Right cardiac atrium (tissue), 5 donors: ENCODE measurements at regions not wholly inside any gene's neighbourhood (a gene's known extent, or its start where the extent isn't known, plus 50 kb on each side); places are given as distances from the start of the nearest gene placed in this dataset.
A peak's percentile ranks its signal among the peaks of the same experiment; 100 is the strongest.

Experiments
- ATAC-seq, 2 donors: fragments of 200-7000 bp; cut with Tn5 transposase; one replicate each; pipeline versions ENCODE4 v1.8.0 to v1.9.1; 2020; ENCODE audit warnings: moderate library complexity in 2 of 2, mild to moderate bottlenecking in 1 of 2
- DNase-seq, 3 donors: peaks; one replicate each; pipeline ENCODE4 v3.0.0-alpha.2; 2020
- H3K27ac ChIP-seq: one replicate; pipeline ENCODE4 v1.5.1; 2013; ENCODE audit warnings: mild to moderate bottlenecking, low read length, control low read depth, moderate library complexity
- H3K27me3 ChIP-seq: one replicate; pipeline ENCODE4 v1.6.1; 2013; ENCODE audit not compliant: control insufficient read depth, insufficient read depth
- H3K4me1 ChIP-seq: one replicate; pipeline ENCODE4 v1.6.1; 2013; ENCODE audit warnings: low read length; ENCODE audit not compliant: control insufficient read depth, insufficient read depth
- H3K4me3 ChIP-seq: one replicate; pipeline ENCODE4 v1.5.1; 2013; ENCODE audit warnings: low read length, control low read depth
- H3K9me3 ChIP-seq: one replicate; pipeline ENCODE4 v1.6.1; 2013; ENCODE audit warnings: low read length; ENCODE audit not compliant: control insufficient read depth
- WGBS: extraction: QIAGEN DNeasy Blood & Tissue Kit; methylation state at CpG from one replicate; pipeline ENCODE4 v1.1.7; 2013; 5-methylcytosine and 5-hydroxymethylcytosine counted together
- intact Hi-C, 4 donors: fragments of 100-400 bp; cut with DNase I; formaldehyde crosslinking; loops; one replicate each; pipeline versions ENCODE4 v1.11.0 to v1.14.0; 2022 to 2023
- donor health status: healthy with polysubstance abuse.
- donor health status: DM: no; HTN: yes; CAD: no.
- donor health status: DM: no; HTN: no; CAD: no.
- donor health status: DM: no; HTN: yes; CAD: no; lungs with severe emphysema.
- donor health status: DM: yes; HTN: yes; CAD: no.

- no peaks in the 10 kb centered on the region for H3K27me3 ChIP-seq
- H3K4me1 ChIP-seq: no peaks in the 10 kb centered on the region
- 83% methylated on average over 4 of the region's 4 CpGs for WGBS
- intact Hi-C loops: no loop called here
- DNase-seq: no peak
- no peaks in the 10 kb centered on the region for H3K9me3 ChIP-seq
- H3K4me3 ChIP-seq: no peak overlapping the region
- no peak overlapping the region for H3K27ac ChIP-seq
- ATAC-seq: no peak
Measured at GRCh38 chr2:217338306-217338916, 478.5 kb upstream of the TNP1 start.

GRCh38 chr2:217337771-217338170 is 477.9 kb upstream of the TNP1 start:
- WGBS: 97% methylated on average over 3 of the region's 3 CpGs
- intact Hi-C loops: no loop called here
- ATAC-seq: no peak
- no peak for DNase-seq
- Histone ChIP-seq H3K27ac (no peak overlapping the region), H3K27me3 (no peaks in the 10 kb centered on the region), H3K4me3 (no peak overlapping the region), H3K9me3 (no peaks in the 10 kb centered on the region), H3K4me1 (no peaks in the 10 kb centered on the region)

GRCh38 chr2:217336694-217337093 is 476.8 kb upstream of the TNP1 start:
- intact Hi-C loops: no loop called here
- 92% methylated on average over 4 of the region's 4 CpGs for WGBS
- ATAC-seq: no peak
- H3K27ac ChIP-seq: no peak overlapping the region
- H3K9me3 ChIP-seq: no peaks in the 10 kb centered on the region
- no peak overlapping the region for H3K4me3 ChIP-seq
- DNase-seq: no peak
- H3K27me3 ChIP-seq: no peaks in the 10 kb centered on the region
- peaks cover under 1% of the 10 kb centered on the region for H3K4me1 ChIP-seq

GRCh38 chr2:217335341-217335966 is 475.6 kb upstream of the TNP1 start:
- no peak for DNase-seq
- WGBS: 89% methylated on average over 5 of the region's 5 CpGs
- H3K4me3 ChIP-seq: no peak overlapping the region
- ATAC-seq: no peak
- intact Hi-C loops: no loop called here
- no peaks in the 10 kb centered on the region for H3K27me3 ChIP-seq
- H3K27ac ChIP-seq: no peak overlapping the region
- H3K4me1 ChIP-seq: peaks cover 5% of the 10 kb centered on the region
- no peaks in the 10 kb centered on the region for H3K9me3 ChIP-seq

- DNase-seq (no peak), ATAC-seq (no peak)
- peaks cover 5% of the 10 kb centered on the region for H3K4me1 ChIP-seq
- no peak overlapping the region for H3K4me3 ChIP-seq
- intact Hi-C loops: no loop called here
- H3K27me3 ChIP-seq: no peaks in the 10 kb centered on the region
- no peaks in the 10 kb centered on the region for H3K9me3 ChIP-seq
- H3K27ac ChIP-seq: no peak overlapping the region
Measured at GRCh38 chr2:217334561-217334960, 474.7 kb upstream of the TNP1 start.

GRCh38 chr2:217332866-217333265 is 473.0 kb upstream of the TNP1 start:
- intact Hi-C loops: no loop called here
- 94% methylated on average over 9 of the region's 9 CpGs for WGBS
- H3K9me3 ChIP-seq: no peaks in the 10 kb centered on the region
- ATAC-seq (no peak), DNase-seq (no peak)
- peaks cover 5% of the 10 kb centered on the region for H3K4me1 ChIP-seq
- no peak overlapping the region for H3K27ac ChIP-seq
- no peak overlapping the region for H3K4me3 ChIP-seq
- no peaks in the 10 kb centered on the region for H3K27me3 ChIP-seq

GRCh38 chr2:217332417-217332791 is 472.5 kb upstream of the TNP1 start:
- WGBS: 97% methylated on average over 2 of the region's 2 CpGs
- no peaks in the 10 kb centered on the region for H3K9me3 ChIP-seq
- no peak overlapping the region for H3K4me3 ChIP-seq
- no peak for DNase-seq
- peaks cover 5% of the 10 kb centered on the region for H3K4me1 ChIP-seq
- ATAC-seq: no peak
- H3K27me3 ChIP-seq: no peaks in the 10 kb centered on the region
- intact Hi-C loops: no loop called here
- H3K27ac ChIP-seq: no peak overlapping the region

- peaks cover 5% of the 10 kb centered on the region for H3K4me1 ChIP-seq
- no peaks in the 10 kb centered on the region for H3K9me3 ChIP-seq
- intact Hi-C loops: no loop called here
- no peaks in the 10 kb centered on the region for H3K27me3 ChIP-seq
- H3K4me3 ChIP-seq: no peak overlapping the region
- WGBS: 42% methylated on average over 3 of the region's 3 CpGs
- no peak for DNase-seq
- ATAC-seq: peak; percentile 72
- H3K27ac ChIP-seq: peak overlapping the region; percentile 74
Measured at GRCh38 chr2:217331523-217332416, 471.9 kb upstream of the TNP1 start.

- H3K27ac ChIP-seq: no peak overlapping the region
- H3K4me3 ChIP-seq: no peak overlapping the region
- H3K9me3 ChIP-seq: no peaks in the 10 kb centered on the region
- peaks cover 5% of the 10 kb centered on the region for H3K4me1 ChIP-seq
- intact Hi-C loops: no loop called here
- DNase-seq: no peak
- 97% methylated on average over 9 of the region's 9 CpGs for WGBS
- ATAC-seq: no peak
- no peaks in the 10 kb centered on the region for H3K27me3 ChIP-seq
Measured at GRCh38 chr2:217330647-217331046, 470.8 kb upstream of the TNP1 start.

GRCh38 chr2:217329023-217329431 is 469.2 kb upstream of the TNP1 start:
- H3K9me3 ChIP-seq: no peaks in the 10 kb centered on the region
- no peaks in the 10 kb centered on the region for H3K27me3 ChIP-seq
- ATAC-seq (no peak), DNase-seq (no peak)
- H3K4me3 ChIP-seq: no peak overlapping the region
- intact Hi-C loops: no loop called here
- peaks cover 5% of the 10 kb centered on the region for H3K4me1 ChIP-seq
- 57% methylated on average over 4 of the region's 4 CpGs for WGBS
- no peak overlapping the region for H3K27ac ChIP-seq

GRCh38 chr2:217328622-217328978 is 468.7 kb upstream of the TNP1 start:
- DNase-seq (no peak), ATAC-seq (no peak)
- WGBS: 92% methylated on average over 2 of the region's 2 CpGs
- no peak overlapping the region for H3K27ac ChIP-seq
- H3K27me3 ChIP-seq: no peaks in the 10 kb centered on the region
- no peak overlapping the region for H3K4me3 ChIP-seq
- peaks cover 5% of the 10 kb centered on the region for H3K4me1 ChIP-seq
- intact Hi-C loops: no loop called here
- H3K9me3 ChIP-seq: no peaks in the 10 kb centered on the region
